Cardiac muscle cell (in vitro differentiated cells and primary cell): ENCODE measurements at regions not wholly inside any gene's neighbourhood (a gene's known extent, or its start where the extent isn't known, plus 50 kb on each side); places are given as distances from the start of the nearest gene placed in this dataset.
A peak's percentile ranks its signal among the peaks of the same experiment; 100 is the strongest.

Source experiments
- DNase-seq, 2 donors: peaks; one replicate each; pipeline versions ENCODE4 v3.0.0 to v3.0.0-alpha.2; 2010 to 2017; ENCODE audit warnings: low read depth in 1 of 2, low spot score in 1 of 2
- H3K27ac ChIP-seq: fragments of 200-600 bp; sonication (generic); 2 replicates; pipeline ENCODE4 v1.5.1; 2016
- H3K27me3 ChIP-seq: fragments of 200-600 bp; sonication (generic); 2 replicates; pipeline ENCODE4 v1.6.0; 2016; ENCODE audit warnings: control low read depth
- H3K36me3 ChIP-seq: fragments of 200-600 bp; sonication (generic); 2 replicates; pipeline ENCODE4 v1.5.1; 2016; ENCODE audit warnings: control low read depth
- H3K4me1 ChIP-seq: fragments of 200-600 bp; sonication (generic); 2 replicates; pipeline ENCODE4 v1.8.1; 2017; ENCODE audit warnings: low read depth, mild to moderate bottlenecking, mixed run types
- H3K4me3 ChIP-seq: fragments of 200-600 bp; sonication (generic); 2 replicates; pipeline ENCODE4 v1.5.1; 2016; ENCODE audit warnings: mild to moderate bottlenecking
- H3K9me3 ChIP-seq: fragments of 200-600 bp; sonication (generic); 2 replicates; pipeline ENCODE4 v1.5.1; 2017; ENCODE audit warnings: low read depth, mild to moderate bottlenecking, control low read depth
- TF ChIP-seq, protein P1 (sequence below): IDR thresholded peaks from 2 replicates; pipeline ENCODE4 v1.5.1; 2012; ENCODE audit warnings: low read depth, mild to moderate bottlenecking, low read length

- TF ChIP-seq, protein P1, sequence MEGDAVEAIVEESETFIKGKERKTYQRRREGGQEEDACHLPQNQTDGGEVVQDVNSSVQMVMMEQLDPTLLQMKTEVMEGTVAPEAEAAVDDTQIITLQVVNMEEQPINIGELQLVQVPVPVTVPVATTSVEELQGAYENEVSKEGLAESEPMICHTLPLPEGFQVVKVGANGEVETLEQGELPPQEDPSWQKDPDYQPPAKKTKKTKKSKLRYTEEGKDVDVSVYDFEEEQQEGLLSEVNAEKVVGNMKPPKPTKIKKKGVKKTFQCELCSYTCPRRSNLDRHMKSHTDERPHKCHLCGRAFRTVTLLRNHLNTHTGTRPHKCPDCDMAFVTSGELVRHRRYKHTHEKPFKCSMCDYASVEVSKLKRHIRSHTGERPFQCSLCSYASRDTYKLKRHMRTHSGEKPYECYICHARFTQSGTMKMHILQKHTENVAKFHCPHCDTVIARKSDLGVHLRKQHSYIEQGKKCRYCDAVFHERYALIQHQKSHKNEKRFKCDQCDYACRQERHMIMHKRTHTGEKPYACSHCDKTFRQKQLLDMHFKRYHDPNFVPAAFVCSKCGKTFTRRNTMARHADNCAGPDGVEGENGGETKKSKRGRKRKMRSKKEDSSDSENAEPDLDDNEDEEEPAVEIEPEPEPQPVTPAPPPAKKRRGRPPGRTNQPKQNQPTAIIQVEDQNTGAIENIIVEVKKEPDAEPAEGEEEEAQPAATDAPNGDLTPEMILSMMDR: no peak
- Histone ChIP-seq H3K4me3 (no peak overlapping the region), H3K27me3 (no peaks in the 10 kb centered on the region), H3K36me3 (no peaks in the 10 kb centered on the region), H3K9me3 (no peaks in the 10 kb centered on the region), H3K4me1 (peaks cover 17% of the 10 kb centered on the region), H3K27ac (peak overlapping the region; percentile 68)
- peak in 1 of 2 donors; percentile 61 for DNase-seq
Observed at GRCh38 chr9:2465921-2466460, 155.6 kb upstream of the VLDLR start.

GRCh38 chr9:2466703-2467102 is 154.9 kb upstream of the VLDLR start:
- DNase-seq: no peak
- H3K27ac ChIP-seq: no peak overlapping the region

DNA sequence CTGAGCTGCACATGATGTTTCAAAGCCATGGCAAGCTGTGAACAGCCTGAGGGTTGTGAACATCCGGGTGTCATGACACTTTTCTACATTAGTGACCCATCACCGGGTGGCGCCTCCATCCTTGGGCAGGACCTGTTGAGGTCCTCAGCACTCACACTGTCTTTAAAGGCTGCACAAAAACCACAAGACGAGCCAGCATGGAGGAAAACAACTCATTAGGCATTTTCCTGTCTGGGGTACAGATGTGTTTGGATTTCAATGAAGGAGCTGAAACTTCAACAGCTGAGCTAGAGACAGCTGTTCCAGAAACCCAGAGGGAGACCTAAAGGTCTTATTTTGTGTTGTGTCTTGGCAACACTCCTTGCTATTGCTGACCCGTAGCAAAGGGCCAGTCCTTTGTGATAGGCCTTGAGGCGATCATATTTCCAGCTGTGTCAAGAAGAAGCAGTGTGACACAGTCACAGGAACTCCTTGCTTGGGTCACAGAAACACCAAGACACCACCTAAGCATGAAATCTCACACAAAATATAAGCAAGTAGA is 151.8 kb upstream of the VLDLR start:
- peak; percentile 44 to 51 for DNase-seq
- Histone ChIP-seq H3K27ac (peak overlapping the region; percentile 24), H3K27me3 (no peaks in the 10 kb centered on the region), H3K9me3 (no peaks in the 10 kb centered on the region), H3K4me1 (peaks cover 23% of the 10 kb centered on the region), H3K36me3 (no peaks in the 10 kb centered on the region), H3K4me3 (no peak overlapping the region)
- TF ChIP-seq, protein P1: peak; percentile 18

More at GRCh38 chr9:2466703-2467102, 154.9 kb upstream of the VLDLR start:
- TF ChIP-seq, protein P1: no peak
- Histone ChIP-seq H3K4me3 (no peak overlapping the region), H3K36me3 (no peaks in the 10 kb centered on the region), H3K9me3 (no peaks in the 10 kb centered on the region), H3K27me3 (no peaks in the 10 kb centered on the region), H3K4me1 (peaks cover 17% of the 10 kb centered on the region)

GRCh38 chr9:2473681-2474080 is 147.9 kb upstream of the VLDLR start:
- DNase-seq: no peak
- Histone ChIP-seq H3K36me3 (no peaks in the 10 kb centered on the region), H3K27me3 (no peaks in the 10 kb centered on the region), H3K4me3 (no peak overlapping the region), H3K9me3 (no peaks in the 10 kb centered on the region), H3K4me1 (peaks cover 22% of the 10 kb centered on the region), H3K27ac (no peak overlapping the region)
- TF ChIP-seq, protein P1: no peak

GRCh38 chr9:2477755-2478154 is 143.8 kb upstream of the VLDLR start:
- peaks cover 15% of the 10 kb centered on the region for H3K4me1 ChIP-seq
- peak in 1 of 2 donors; percentile 34 for DNase-seq
- H3K4me3 ChIP-seq: no peak overlapping the region
- TF ChIP-seq, protein P1: no peak
- no peaks in the 10 kb centered on the region for H3K27me3 ChIP-seq
- H3K27ac ChIP-seq: no peak overlapping the region
- no peaks in the 10 kb centered on the region for H3K36me3 ChIP-seq
- no peaks in the 10 kb centered on the region for H3K9me3 ChIP-seq
